ENCODE measurements at regions not wholly inside any gene's neighbourhood (a gene's known extent, or its start where the extent isn't known, plus 50 kb on each side); places are given as distances from the start of the nearest gene placed in this dataset.
"Not testable (repeated sequence)": the region's sequence is repeated elsewhere in the genome, so short reads cannot be mapped to it uniquely, and the experiment has no call there.

GRCh38 chr10:108957681-108958080 lies 965.6 kb downstream of the XPNPEP1 start:
- Histone ChIP-seq H3K27ac (no peak overlapping the region), H3K27me3 (no peaks in the 10 kb centered on the region), H3K4me1 (no peaks in the 10 kb centered on the region), H3K9me3 (peaks cover 0 to 14% (median 0%) of the 10 kb centered on the region in 12 donors), H3K36me3 (no peaks in the 10 kb centered on the region), H3K4me3 (no peak overlapping the region)
- ATAC-seq (no peak), DNase-seq (no peak)
- intact Hi-C loops (cut with DNase I) = no loop called here
- WGBS, 4 donors = 73 to 86% (median 76%) methylated on average over 3 of the region's 3 CpGs
- no peak for TF ChIP-seq POLR2A (IDR thresholded peaks at IDR 0.05)
- TF ChIP-seq, protein P1, sequence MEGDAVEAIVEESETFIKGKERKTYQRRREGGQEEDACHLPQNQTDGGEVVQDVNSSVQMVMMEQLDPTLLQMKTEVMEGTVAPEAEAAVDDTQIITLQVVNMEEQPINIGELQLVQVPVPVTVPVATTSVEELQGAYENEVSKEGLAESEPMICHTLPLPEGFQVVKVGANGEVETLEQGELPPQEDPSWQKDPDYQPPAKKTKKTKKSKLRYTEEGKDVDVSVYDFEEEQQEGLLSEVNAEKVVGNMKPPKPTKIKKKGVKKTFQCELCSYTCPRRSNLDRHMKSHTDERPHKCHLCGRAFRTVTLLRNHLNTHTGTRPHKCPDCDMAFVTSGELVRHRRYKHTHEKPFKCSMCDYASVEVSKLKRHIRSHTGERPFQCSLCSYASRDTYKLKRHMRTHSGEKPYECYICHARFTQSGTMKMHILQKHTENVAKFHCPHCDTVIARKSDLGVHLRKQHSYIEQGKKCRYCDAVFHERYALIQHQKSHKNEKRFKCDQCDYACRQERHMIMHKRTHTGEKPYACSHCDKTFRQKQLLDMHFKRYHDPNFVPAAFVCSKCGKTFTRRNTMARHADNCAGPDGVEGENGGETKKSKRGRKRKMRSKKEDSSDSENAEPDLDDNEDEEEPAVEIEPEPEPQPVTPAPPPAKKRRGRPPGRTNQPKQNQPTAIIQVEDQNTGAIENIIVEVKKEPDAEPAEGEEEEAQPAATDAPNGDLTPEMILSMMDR (IDR thresholded peaks at IDR 0.05) = no peak

GRCh38 chr10:108956149-108956548 lies 967.2 kb downstream of the XPNPEP1 start:
- ATAC-seq = no peak
- 89 to 95% (median 92%) methylated on average over 1 of the region's 1 CpG for WGBS, 4 donors
- intact Hi-C loops (cut with DNase I) = no loop called here
- Histone ChIP-seq H3K27me3 (no peaks in the 10 kb centered on the region), H3K4me1 (no peaks in the 10 kb centered on the region), H3K27ac (no peak overlapping the region), H3K36me3 (no peaks in the 10 kb centered on the region), H3K9me3 (peaks cover 0 to 25% (median 0%) of the 10 kb centered on the region in 12 donors), H3K4me3 (no peak overlapping the region)
- TF ChIP-seq POLR2A (IDR thresholded peaks at IDR 0.05) = no peak
- TF ChIP-seq, protein P1 (IDR thresholded peaks at IDR 0.05) = no peak
- no peak for DNase-seq

DNA sequence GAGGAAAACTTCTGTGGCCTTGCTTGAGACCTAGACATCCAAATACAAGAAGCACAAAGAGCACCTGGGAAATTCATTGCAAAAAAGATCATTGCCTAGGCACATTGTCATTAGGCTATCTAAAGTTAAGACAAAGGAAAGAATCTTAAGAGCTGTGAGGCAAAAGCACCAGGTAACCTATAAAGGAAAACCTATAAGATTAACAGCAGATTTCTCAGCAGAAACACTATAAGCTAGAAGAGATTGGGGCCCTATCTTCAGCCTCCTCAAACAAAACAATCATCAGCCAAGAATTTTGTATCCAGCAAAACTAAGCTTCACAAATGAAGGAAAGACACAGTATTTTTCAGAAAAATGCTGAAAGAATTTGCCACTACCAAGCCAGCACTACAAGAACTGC lies 1003.3 kb downstream of the XPNPEP1 start:
- H3K4me1 ChIP-seq; intact Hi-C loops (cut with DNase I); H3K36me3 ChIP-seq; ATAC-seq; H3K27ac ChIP-seq; DNase-seq; H3K4me3 ChIP-seq; H3K27me3 ChIP-seq: not testable (repeated sequence)
- H3K9me3 ChIP-seq = peaks cover 0 to 19% (median 0%) of the 10 kb centered on the region in 12 donors

- WGBS, 4 donors = 48 to 67% (median 56%) methylated on average over 3 of the region's 3 CpGs
- Histone ChIP-seq H3K27ac (no peak overlapping the region), H3K4me1 (peaks cover 0 to 9% (median 0%) of the 10 kb centered on the region in 12 donors), H3K9me3 (no peaks in the 10 kb centered on the region), H3K36me3 (no peaks in the 10 kb centered on the region), H3K4me3 (no peak overlapping the region), H3K27me3 (peaks cover 0 to 50% (median 8%) of the 10 kb centered on the region in 9 donors)
- DNase-seq (no peak), ATAC-seq (no peak)
- TF ChIP-seq, protein P1 (IDR thresholded peaks at IDR 0.05) = no peak
- TF ChIP-seq POLR2A (IDR thresholded peaks at IDR 0.05) = no peak
- intact Hi-C loops (cut with DNase I) = loop anchor here in 1 of 10 donors (5.0 kb wide), 1 partner anchor 939 kb away; no protein-coding TSS in a partner anchor
Observed at GRCh38 chr10:108913300-108913699, 1010.0 kb downstream of the XPNPEP1 start.

All from heart left ventricle (tissue), 16 donors.